Hepatocyte (in vitro differentiated cells): ENCODE measurements at regions not wholly inside any gene's neighbourhood (a gene's known extent, or its start where the extent isn't known, plus 50 kb on each side); places are given as distances from the start of the nearest gene placed in this dataset.

Experiments used
- DNase-seq: peaks from one replicate; pipeline ENCODE4 v3.0.0-alpha.2; 2016; ENCODE audit warnings: low spot score
- H2AFZ ChIP-seq: fragments of 200-600 bp; sonication (generic); 2 replicates; pipeline ENCODE4 v1.6.0; 2016; ENCODE audit warnings: antibody characterized with exemption, mild to moderate bottlenecking
- H3K27ac ChIP-seq: fragments of 200-600 bp; sonication (generic); 2 replicates; pipeline ENCODE4 v1.5.1; 2016; ENCODE audit warnings: mild to moderate bottlenecking
- H3K27me3 ChIP-seq: fragments of 200-600 bp; sonication (generic); 2 replicates; pipeline ENCODE4 v1.6.1; 2016
- H3K36me3 ChIP-seq: fragments of 200-600 bp; sonication (generic); replicated peaks from 2 replicates; pipeline ENCODE4 v1.5.1; 2016; ENCODE audit warnings: low read depth; ENCODE audit not compliant: insufficient read depth
- H3K4me1 ChIP-seq: fragments of 200-600 bp; sonication (generic); 2 replicates; pipeline ENCODE4 v1.5.1; 2016; ENCODE audit warnings: mild to moderate bottlenecking, moderate library complexity; ENCODE audit not compliant: insufficient read depth
- H3K4me2 ChIP-seq: fragments of 200-600 bp; sonication (generic); 2 replicates; pipeline ENCODE4 v1.6.0; 2016
- H3K4me3 ChIP-seq: fragments of 200-600 bp; sonication (generic); 2 replicates; pipeline ENCODE4 v1.5.1; 2016; ENCODE audit warnings: mild to moderate bottlenecking
- H3K79me2 ChIP-seq: fragments of 200-600 bp; sonication (generic); 2 replicates; pipeline ENCODE4 v1.6.0; 2017; ENCODE audit warnings: mild to moderate bottlenecking
- H3K9me2 ChIP-seq: fragments of 200-600 bp; sonication (generic); replicated peaks from 2 replicates; pipeline ENCODE4 v1.6.0; 2017; ENCODE audit warnings: mild to moderate bottlenecking; ENCODE audit not compliant: insufficient read depth
- H3K9me3 ChIP-seq: fragments of 200-600 bp; sonication (generic); 2 replicates; pipeline ENCODE4 v1.5.1; 2016; ENCODE audit warnings: low read depth, mild to moderate bottlenecking
- H4K20me1 ChIP-seq: fragments of 200-600 bp; sonication (generic); 2 replicates; pipeline ENCODE4 v1.6.0; 2016; ENCODE audit warnings: mild to moderate bottlenecking; ENCODE audit not compliant: insufficient read depth, poor library complexity, severe bottlenecking
- EZH2 ChIP-seq: fragments of 200-600 bp; sonication (generic); IDR thresholded peaks from 2 replicates; pipeline ENCODE4 v1.6.1; 2016; ENCODE audit warnings: antibody characterized with exemption, mild to moderate bottlenecking, borderline replicate concordance
- EZH2phosphoT487 ChIP-seq: fragments of 200-600 bp; sonication (generic); IDR thresholded peaks from one replicate; pipeline ENCODE4 v1.6.1; 2018; ENCODE audit warnings: antibody characterized with exemption, mild to moderate bottlenecking, low read depth, moderate library complexity; ENCODE audit not compliant: unreplicated experiment, severe bottlenecking
- WGBS: methylation state at CpG from one replicate; pipeline ENCODE4 v1.1.6; 2016; ENCODE audit warnings: low lambda C conversion rate; ENCODE audit errors: missing lambda C conversion rate; 5-methylcytosine and 5-hydroxymethylcytosine counted together
- TF ChIP-seq, protein P1 (sequence below): fragments of 200-600 bp; sonication (generic); IDR thresholded peaks from 2 replicates; pipeline ENCODE4 v1.5.1; 2016; ENCODE audit warnings: antibody characterized with exemption, mild to moderate bottlenecking; ENCODE audit not compliant: poor library complexity

DNA sequence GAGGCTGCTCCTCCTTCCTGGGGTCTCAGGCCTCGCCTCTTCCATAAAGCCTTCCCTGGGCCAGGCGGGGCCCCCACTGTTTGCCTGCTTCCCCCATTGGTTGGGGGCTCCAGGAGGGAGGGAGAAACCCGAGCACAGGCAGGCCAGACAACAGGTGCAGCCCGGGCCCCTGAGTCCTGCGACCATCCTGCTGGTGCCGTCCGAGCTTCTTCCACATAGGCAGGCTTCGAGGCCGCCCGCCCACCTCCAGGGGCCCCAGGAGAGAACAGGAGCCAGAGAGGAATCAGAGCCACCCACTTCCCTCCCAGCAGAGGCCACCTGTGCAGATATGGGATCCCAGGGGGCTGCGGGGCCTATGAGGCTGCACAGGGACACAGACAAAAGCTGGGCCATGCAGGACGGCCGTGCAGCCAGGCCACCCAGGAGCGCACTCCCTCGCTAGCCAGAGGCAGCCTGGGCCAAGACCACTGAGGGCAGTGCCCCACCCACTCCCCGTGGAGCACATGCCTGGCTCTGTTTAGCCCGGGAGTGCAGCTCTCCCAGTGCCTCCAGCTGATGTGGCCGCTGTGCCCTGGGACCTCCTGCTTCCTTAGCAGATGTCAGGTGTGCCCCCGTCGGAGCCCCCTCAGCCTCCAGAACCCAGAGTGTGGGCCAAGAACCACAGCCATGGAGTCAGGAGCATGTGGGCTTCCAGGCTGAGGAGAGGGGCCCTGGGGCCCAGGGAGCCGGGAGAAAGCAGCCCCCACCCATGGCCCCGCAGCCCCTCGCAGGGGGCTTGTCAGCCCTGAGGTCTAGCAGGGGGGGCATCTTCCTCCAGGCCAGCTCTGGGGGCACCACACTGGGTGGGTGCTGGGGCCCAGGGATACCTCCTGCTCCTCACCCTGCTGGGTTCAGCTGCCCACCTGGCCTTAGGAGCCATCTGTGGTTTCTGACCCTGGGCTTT is 59.9 kb upstream of the INPP5A start:
- no peak overlapping the region for H2AFZ ChIP-seq
- WGBS: 75% methylated on average over 22 of the region's 23 CpGs
- H3K27ac ChIP-seq: no peak overlapping the region

DNA sequence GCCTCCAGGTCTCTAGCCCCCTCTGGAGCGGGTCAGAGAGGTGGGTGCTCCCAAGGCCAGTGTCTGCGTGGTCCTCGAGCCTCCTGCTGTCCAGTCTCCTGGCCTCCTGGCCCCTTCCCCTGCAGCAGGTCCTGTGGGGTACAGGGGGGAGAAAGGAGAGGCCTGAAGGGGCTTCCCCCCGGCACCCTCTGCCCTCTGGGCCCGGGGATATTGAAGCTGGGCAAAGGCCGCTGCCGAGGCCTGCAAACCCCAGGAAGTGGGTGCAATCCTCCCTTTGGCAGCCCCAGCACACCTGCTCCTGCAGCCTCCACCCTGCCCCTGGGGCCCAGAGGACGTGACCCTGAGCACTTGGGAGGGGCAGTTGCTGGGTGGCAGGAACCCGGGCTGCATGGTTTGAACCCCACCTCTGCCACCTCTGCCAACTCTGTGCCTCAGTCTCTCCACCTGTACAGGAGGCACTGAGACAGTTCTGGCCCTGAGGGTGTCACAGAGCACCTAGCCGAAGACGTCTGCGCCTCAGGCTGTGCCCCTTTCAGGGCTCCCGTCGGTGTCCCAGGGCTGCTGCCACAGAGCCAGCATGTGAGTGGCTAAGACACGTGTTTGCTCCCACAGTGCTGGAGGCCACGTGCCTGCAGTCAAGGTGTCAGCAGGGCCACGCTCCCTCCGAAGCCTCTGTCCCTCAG is 59.1 kb upstream of the INPP5A start:
- H3K9me2 ChIP-seq: no peaks in the 10 kb centered on the region
- H4K20me1 ChIP-seq: no peaks in the 10 kb centered on the region
- no peak overlapping the region for H3K27ac ChIP-seq
- no peak for DNase-seq
- H3K27me3 ChIP-seq: no peaks in the 10 kb centered on the region
- no peak overlapping the region for H2AFZ ChIP-seq
- no peak overlapping the region for H3K4me3 ChIP-seq
- no peak overlapping the region for H3K4me2 ChIP-seq
- no peak for TF ChIP-seq EZH2
- TF ChIP-seq EZH2phosphoT487: no peak
- TF ChIP-seq, protein P1, sequence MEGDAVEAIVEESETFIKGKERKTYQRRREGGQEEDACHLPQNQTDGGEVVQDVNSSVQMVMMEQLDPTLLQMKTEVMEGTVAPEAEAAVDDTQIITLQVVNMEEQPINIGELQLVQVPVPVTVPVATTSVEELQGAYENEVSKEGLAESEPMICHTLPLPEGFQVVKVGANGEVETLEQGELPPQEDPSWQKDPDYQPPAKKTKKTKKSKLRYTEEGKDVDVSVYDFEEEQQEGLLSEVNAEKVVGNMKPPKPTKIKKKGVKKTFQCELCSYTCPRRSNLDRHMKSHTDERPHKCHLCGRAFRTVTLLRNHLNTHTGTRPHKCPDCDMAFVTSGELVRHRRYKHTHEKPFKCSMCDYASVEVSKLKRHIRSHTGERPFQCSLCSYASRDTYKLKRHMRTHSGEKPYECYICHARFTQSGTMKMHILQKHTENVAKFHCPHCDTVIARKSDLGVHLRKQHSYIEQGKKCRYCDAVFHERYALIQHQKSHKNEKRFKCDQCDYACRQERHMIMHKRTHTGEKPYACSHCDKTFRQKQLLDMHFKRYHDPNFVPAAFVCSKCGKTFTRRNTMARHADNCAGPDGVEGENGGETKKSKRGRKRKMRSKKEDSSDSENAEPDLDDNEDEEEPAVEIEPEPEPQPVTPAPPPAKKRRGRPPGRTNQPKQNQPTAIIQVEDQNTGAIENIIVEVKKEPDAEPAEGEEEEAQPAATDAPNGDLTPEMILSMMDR: no peak
- H3K4me1 ChIP-seq: peaks cover 13% of the 10 kb centered on the region
- H3K79me2 ChIP-seq: no peaks in the 10 kb centered on the region
- WGBS: 96% methylated on average over 18 of the region's 18 CpGs
- H3K9me3 ChIP-seq: no peaks in the 10 kb centered on the region
- H3K36me3 ChIP-seq: no peaks in the 10 kb centered on the region

More for the DNA sequence above, 59.9 kb upstream of the INPP5A start:
- TF ChIP-seq EZH2 (no peak), EZH2phosphoT487 (no peak)
- TF ChIP-seq, protein P1: no peak
- H3K36me3 ChIP-seq: no peaks in the 10 kb centered on the region
- H3K27me3 ChIP-seq: no peaks in the 10 kb centered on the region
- peaks cover 13% of the 10 kb centered on the region for H3K4me1 ChIP-seq
- no peak overlapping the region for H3K4me2 ChIP-seq
- H3K4me3 ChIP-seq: no peak overlapping the region
- no peaks in the 10 kb centered on the region for H3K9me2 ChIP-seq
- DNase-seq: no peak
- no peaks in the 10 kb centered on the region for H4K20me1 ChIP-seq
- no peaks in the 10 kb centered on the region for H3K9me3 ChIP-seq
- H3K79me2 ChIP-seq: no peaks in the 10 kb centered on the region

- Histone ChIP-seq H3K79me2 (no peaks in the 10 kb centered on the region), H3K36me3 (no peaks in the 10 kb centered on the region), H3K4me2 (no peak overlapping the region), H3K4me1 (peaks cover 13% of the 10 kb centered on the region), H3K4me3 (no peak overlapping the region), H3K27me3 (no peaks in the 10 kb centered on the region), H3K27ac (no peak overlapping the region), H3K9me2 (no peaks in the 10 kb centered on the region), H3K9me3 (no peaks in the 10 kb centered on the region), H4K20me1 (no peaks in the 10 kb centered on the region), H2AFZ (no peak overlapping the region)
- DNase-seq: no peak
- WGBS: 95% methylated on average over 14 of the region's 14 CpGs
- no peak for TF ChIP-seq EZH2
- TF ChIP-seq, protein P1: no peak
- no peak for TF ChIP-seq EZH2phosphoT487
These were observed 58.5 kb upstream of the INPP5A start for GRCh38 chr10:132479024-132479602.
